Stomach (tissue), 8 donors: ENCODE measurements at regions not wholly inside any gene's neighbourhood (a gene's known extent, or its start where the extent isn't known, plus 50 kb on each side); places are given as distances from the start of the nearest gene placed in this dataset.
A peak's percentile ranks its signal among the peaks of the same experiment; 100 is the strongest.

Source experiments
- DNase-seq, 2 donors: peaks; one replicate each; pipeline versions ENCODE4 v3.0.0 to v3.0.0-alpha.2; 2013 to 2019
- H3K27ac ChIP-seq, 5 donors: fragments of 200-600 bp in 4 of 5; sonication (generic) in 4 of 5; one replicate each; pipeline ENCODE4 v1.5.1; 2013 to 2019; ENCODE audit warnings: mild to moderate bottlenecking in 1 of 5, moderate library complexity in 1 of 5
- H3K27me3 ChIP-seq, 3 donors: fragments of 200-600 bp; sonication (generic); one replicate each; pipeline ENCODE4 v1.5.1; 2017 to 2019; ENCODE audit warnings: mixed run types in 1 of 3
- H3K36me3 ChIP-seq, 4 donors: fragments of 200-600 bp; sonication (generic); 1 replicate in 3 of 4; 2 replicates in 1 of 4; pipeline ENCODE4 v1.5.1; 2016 to 2019
- H3K4me1 ChIP-seq, 4 donors: fragments of 200-600 bp; sonication (generic); one replicate each; pipeline ENCODE4 v1.5.1; 2016 to 2019
- H3K4me3 ChIP-seq, 4 donors: fragments of 200-600 bp; sonication (generic) in 3 of 4; one replicate each; pipeline ENCODE4 v1.5.1; 2016 to 2019; ENCODE audit warnings: mild to moderate bottlenecking in 1 of 4
- H3K9me3 ChIP-seq, 4 donors: fragments of 200-600 bp; sonication (generic); one replicate each; pipeline ENCODE4 v1.5.1; 2016 to 2019
- EP300 ChIP-seq: sonication (generic); formaldehyde crosslinking; IDR thresholded peaks from one replicate; pipeline ENCODE4 v1.6.1; 2017; ENCODE audit warnings: antibody characterized with exemption
- POLR2A ChIP-seq, 4 donors: fragments of 450-650 bp; IDR thresholded peaks; one replicate each; pipeline ENCODE4 v1.6.1; 2016; ENCODE audit warnings: antibody characterized with exemption in 4 of 4, control low read depth in 2 of 4, mild to moderate bottlenecking in 1 of 4, moderate library complexity in 1 of 4
- POLR2AphosphoS5 ChIP-seq, 3 donors: sonication (generic); formaldehyde crosslinking; IDR thresholded peaks; one replicate each; pipeline ENCODE4 v1.6.1; 2016; ENCODE audit warnings: antibody characterized with exemption in 3 of 3
- WGBS, 5 donors: extraction: QIAGEN DNeasy Blood & Tissue Kit in 3 of 5; methylation state at CpG; one replicate each; pipeline versions ENCODE4 v1.1.5 to v1.1.7; 2013 to 2018; 5-methylcytosine and 5-hydroxymethylcytosine counted together
- intact Hi-C: fragments of 100-400 bp; cut with DNase I; formaldehyde crosslinking; loops from one replicate; pipeline ENCODE4 v1.15.1; 2023; ENCODE audit warnings: low total_unique reads
- TF ChIP-seq, protein P1 (sequence below), 7 experiments: fragments of 450-650 bp in 4 of 7; fragments of 200-600 bp in 3 of 7; sonication (generic) in 3 of 7; IDR thresholded peaks; one replicate each; pipeline ENCODE4 v1.5.1; 2016 to 2019; ENCODE audit warnings: antibody characterized with exemption in 7 of 7, control low read depth in 2 of 7, mild to moderate bottlenecking in 1 of 7
- donor health status: healthy with polysubstance abuse.
- donor health status: Bipolar disorder and iron deficiency.
- donor health status: healthy.

DNA sequence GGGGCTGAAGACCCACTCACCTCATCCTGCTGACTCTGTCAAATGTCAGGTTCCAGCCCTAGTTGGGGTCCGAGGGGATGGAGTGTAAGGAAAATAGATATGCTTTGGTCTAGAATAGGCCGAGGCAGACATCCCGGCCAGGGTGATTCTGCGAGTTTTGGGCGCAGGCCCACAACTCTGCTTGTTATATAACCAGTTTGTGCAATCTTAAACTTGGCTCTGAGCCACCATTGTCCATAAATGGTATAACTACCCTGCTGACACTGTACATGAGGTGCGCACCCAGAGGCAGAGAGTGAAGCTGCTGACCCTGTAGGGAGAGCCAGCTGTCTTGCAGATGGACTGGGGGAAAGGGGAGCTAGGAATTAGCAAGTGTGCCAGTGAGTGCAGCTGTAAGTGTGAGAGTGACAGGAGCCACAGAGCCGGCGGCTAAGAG lies 1388.8 kb downstream of the AMY1C start:
- H3K27me3 ChIP-seq, result no peaks in the 10 kb centered on the region
- no peak overlapping the region for H3K4me3 ChIP-seq
- H3K27ac ChIP-seq, result no peak overlapping the region
- intact Hi-C loops, result no loop called here
- TF ChIP-seq, protein P1, sequence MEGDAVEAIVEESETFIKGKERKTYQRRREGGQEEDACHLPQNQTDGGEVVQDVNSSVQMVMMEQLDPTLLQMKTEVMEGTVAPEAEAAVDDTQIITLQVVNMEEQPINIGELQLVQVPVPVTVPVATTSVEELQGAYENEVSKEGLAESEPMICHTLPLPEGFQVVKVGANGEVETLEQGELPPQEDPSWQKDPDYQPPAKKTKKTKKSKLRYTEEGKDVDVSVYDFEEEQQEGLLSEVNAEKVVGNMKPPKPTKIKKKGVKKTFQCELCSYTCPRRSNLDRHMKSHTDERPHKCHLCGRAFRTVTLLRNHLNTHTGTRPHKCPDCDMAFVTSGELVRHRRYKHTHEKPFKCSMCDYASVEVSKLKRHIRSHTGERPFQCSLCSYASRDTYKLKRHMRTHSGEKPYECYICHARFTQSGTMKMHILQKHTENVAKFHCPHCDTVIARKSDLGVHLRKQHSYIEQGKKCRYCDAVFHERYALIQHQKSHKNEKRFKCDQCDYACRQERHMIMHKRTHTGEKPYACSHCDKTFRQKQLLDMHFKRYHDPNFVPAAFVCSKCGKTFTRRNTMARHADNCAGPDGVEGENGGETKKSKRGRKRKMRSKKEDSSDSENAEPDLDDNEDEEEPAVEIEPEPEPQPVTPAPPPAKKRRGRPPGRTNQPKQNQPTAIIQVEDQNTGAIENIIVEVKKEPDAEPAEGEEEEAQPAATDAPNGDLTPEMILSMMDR (IDR thresholded peaks at IDR 0.05), result no peak
- TF ChIP-seq EP300, result no peak
- no peak for TF ChIP-seq POLR2A (IDR thresholded peaks at IDR 0.05)
- TF ChIP-seq POLR2AphosphoS5 (IDR thresholded peaks at IDR 0.05), result no peak
- 34 to 43% (median 40%) methylated on average over 8 of the region's 8 CpGs for WGBS, 5 donors
- H3K4me1 ChIP-seq, result no peaks in the 10 kb centered on the region
- H3K9me3 ChIP-seq, result no peaks in the 10 kb centered on the region
- H3K36me3 ChIP-seq, result no peaks in the 10 kb centered on the region
- DNase-seq, result peak; percentile 35 to 42

DNA sequence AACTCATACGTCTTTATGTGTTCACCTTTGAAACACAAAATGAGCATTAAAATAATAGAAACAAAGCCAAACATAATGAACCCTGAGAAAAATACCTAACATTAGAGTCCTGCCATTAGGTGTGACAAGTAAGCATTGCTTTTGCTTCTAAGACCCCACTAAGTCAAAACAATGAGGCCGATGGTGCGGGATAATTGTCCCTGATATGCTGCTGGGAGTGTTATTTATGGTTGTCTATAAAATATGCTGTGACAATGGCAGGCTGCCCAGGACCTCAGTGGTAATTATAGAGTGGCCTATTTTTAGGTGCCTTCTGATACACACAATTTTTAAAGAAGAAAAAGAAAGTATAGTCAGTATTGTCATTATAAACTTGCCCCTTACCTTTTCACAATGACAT lies 1423.1 kb downstream of the AMY1C start:
- DNase-seq, result no peak
- no peak for TF ChIP-seq POLR2AphosphoS5 (IDR thresholded peaks at IDR 0.05)
- no peak for TF ChIP-seq EP300
- TF ChIP-seq, protein P1 (IDR thresholded peaks at IDR 0.05), result no peak
- no peak for TF ChIP-seq POLR2A (IDR thresholded peaks at IDR 0.05)
- WGBS, 5 donors, result 57 to 68% (median 64%) methylated on average over 3 of the region's 3 CpGs
- Histone ChIP-seq H3K36me3 (no peaks in the 10 kb centered on the region), H3K4me3 (no peak overlapping the region), H3K27me3 (no peaks in the 10 kb centered on the region), H3K4me1 (no peaks in the 10 kb centered on the region), H3K9me3 (no peaks in the 10 kb centered on the region), H3K27ac (no peak overlapping the region)
- intact Hi-C loops, result no loop called here

DNA sequence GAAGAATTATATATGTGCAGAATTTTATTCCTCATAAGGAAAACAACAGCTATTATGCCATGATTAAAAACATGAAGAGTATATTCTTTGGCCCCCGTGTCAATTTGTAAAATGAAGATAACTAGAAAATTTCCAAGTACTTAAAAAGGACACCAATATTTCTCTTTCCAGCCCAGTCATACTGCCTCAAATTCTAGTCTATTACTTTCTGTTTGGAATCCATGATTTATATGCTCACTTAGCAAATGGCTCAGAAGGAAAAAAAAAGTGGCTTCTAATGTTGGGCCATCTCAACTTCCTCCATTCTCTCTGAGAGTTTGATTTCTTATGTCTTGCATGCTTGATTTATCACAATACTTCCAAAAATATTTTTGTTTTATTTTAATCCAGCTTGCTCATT lies 1431.1 kb downstream of the AMY1C start:
- Histone ChIP-seq H3K4me3 (no peak overlapping the region), H3K27ac (no peak overlapping the region), H3K9me3 (no peaks in the 10 kb centered on the region), H3K4me1 (no peaks in the 10 kb centered on the region), H3K36me3 (no peaks in the 10 kb centered on the region), H3K27me3 (no peaks in the 10 kb centered on the region)
- WGBS, 5 donors, result 76 to 92% (median 89%) methylated on average over 1 of the region's 1 CpG
- intact Hi-C loops, result no loop called here
- TF ChIP-seq, protein P1 (IDR thresholded peaks at IDR 0.05), result no peak
- no peak for TF ChIP-seq EP300
- TF ChIP-seq POLR2AphosphoS5 (IDR thresholded peaks at IDR 0.05), result no peak
- no peak for TF ChIP-seq POLR2A (IDR thresholded peaks at IDR 0.05)
- no peak for DNase-seq

DNA sequence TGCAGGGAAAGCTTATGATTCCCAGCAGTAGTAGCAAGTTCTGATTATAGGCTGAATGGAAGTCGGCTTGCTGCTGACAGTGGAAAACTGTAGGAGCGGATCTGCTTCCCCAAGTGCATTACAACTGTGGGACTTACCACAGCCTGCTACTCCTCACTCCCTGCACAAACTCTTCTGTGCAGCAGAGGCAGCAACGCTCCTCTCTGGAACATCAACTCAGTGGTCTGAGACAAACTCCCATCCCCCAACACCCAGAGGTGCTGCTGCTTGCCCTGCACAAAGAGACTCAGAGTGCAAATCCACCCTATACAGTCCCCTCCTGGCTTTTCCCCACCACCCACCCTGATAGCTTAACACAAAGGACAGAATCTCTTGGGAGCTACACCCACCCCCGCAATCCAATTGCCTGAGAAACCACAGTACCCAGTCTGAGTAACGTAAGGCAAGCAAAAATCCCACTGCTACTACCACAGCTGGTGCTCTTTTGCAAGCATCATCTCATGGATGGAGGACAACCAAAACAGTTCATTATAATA lies 1455.2 kb downstream of the AMY1C start:
- H3K9me3 ChIP-seq, result peaks cover 0 to 18% (median 7%) of the 10 kb centered on the region in 4 donors
- no peak overlapping the region for H3K27ac ChIP-seq
- no peaks in the 10 kb centered on the region for H3K36me3 ChIP-seq
- TF ChIP-seq, protein P1 (IDR thresholded peaks at IDR 0.05), result no peak
- TF ChIP-seq EP300, result no peak
- no peak for TF ChIP-seq POLR2AphosphoS5 (IDR thresholded peaks at IDR 0.05)
- TF ChIP-seq POLR2A (IDR thresholded peaks at IDR 0.05), result no peak
- DNase-seq, result no peak
- intact Hi-C loops, result no loop called here
- H3K4me1 ChIP-seq, result no peaks in the 10 kb centered on the region
- H3K27me3 ChIP-seq, result no peaks in the 10 kb centered on the region
- H3K4me3 ChIP-seq, result no peak overlapping the region
- 80 to 85% (median 84%) methylated on average over 5 of the region's 5 CpGs for WGBS, 5 donors
